ENCODE measurements at regions not wholly inside any gene's neighbourhood (a gene's known extent, or its start where the extent isn't known, plus 50 kb on each side); places are given as distances from the start of the nearest gene placed in this dataset.

DNA sequence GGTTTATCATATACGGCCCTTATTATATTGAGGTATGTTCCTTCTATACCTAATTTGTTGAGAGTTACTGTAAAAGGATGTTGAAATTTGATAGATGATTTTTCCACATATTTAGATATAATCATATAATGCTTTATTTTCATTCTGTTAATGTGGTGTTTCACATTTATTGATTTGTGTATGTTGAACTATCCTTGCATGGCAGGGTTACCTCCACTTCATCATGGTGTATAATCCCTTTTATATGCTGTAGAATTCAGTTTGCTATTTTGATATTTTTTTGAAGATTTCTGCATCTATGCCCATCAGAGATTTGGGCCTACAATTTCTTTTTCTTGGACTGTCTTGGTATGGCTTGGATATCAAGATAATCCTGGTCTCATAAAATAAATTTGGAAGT is 355.5 kb downstream of the EDEM1 start:
- TF ChIP-seq CTCF (IDR thresholded peaks at IDR 0.05) (no peak), POLR2A (IDR thresholded peaks at IDR 0.05; ENCODE audit: low read depth) (no peak), POLR2AphosphoS5 (IDR thresholded peaks at IDR 0.05) (no peak), EP300 (IDR thresholded peaks at IDR 0.05) (no peak)
